ENCODE measurements at regions not wholly inside any gene's neighbourhood (a gene's known extent, or its start where the extent isn't known, plus 50 kb on each side); places are given as distances from the start of the nearest gene placed in this dataset.

DNA sequence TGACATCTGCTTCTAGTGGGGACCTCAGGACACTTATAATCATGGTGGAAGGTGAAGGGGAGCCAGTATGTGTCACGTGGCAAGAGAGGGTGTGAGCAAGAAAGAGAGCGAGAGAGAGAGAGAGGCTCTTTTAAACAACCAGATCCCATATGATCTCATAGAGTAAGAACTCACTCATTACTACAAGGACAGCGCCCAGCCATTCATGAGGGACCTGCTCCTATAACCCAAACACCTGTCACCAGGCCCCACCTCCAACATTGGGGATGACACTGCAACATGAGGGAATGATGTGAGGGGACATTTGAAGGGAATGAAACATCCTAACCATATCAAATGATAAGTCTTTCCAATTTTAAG is 427.5 kb downstream of the EFNA5 start:
- TF ChIP-seq, protein P1, sequence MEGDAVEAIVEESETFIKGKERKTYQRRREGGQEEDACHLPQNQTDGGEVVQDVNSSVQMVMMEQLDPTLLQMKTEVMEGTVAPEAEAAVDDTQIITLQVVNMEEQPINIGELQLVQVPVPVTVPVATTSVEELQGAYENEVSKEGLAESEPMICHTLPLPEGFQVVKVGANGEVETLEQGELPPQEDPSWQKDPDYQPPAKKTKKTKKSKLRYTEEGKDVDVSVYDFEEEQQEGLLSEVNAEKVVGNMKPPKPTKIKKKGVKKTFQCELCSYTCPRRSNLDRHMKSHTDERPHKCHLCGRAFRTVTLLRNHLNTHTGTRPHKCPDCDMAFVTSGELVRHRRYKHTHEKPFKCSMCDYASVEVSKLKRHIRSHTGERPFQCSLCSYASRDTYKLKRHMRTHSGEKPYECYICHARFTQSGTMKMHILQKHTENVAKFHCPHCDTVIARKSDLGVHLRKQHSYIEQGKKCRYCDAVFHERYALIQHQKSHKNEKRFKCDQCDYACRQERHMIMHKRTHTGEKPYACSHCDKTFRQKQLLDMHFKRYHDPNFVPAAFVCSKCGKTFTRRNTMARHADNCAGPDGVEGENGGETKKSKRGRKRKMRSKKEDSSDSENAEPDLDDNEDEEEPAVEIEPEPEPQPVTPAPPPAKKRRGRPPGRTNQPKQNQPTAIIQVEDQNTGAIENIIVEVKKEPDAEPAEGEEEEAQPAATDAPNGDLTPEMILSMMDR (IDR thresholded peaks at IDR 0.05): no peak
- TF ChIP-seq POLR2A (IDR thresholded peaks at IDR 0.05): no peak
